NCI-H82 treated with DMSO at 0.1 percent for 48 hours (cell line): ENCODE measurements at regions not wholly inside any gene's neighbourhood (a gene's known extent, or its start where the extent isn't known, plus 50 kb on each side); places are given as distances from the start of the nearest gene placed in this dataset.
"Not testable (repeated sequence)": the region's sequence is repeated elsewhere in the genome, so short reads cannot be mapped to it uniquely, and the experiment has no call there.

Experiments used
- DNase-seq: peaks from one replicate; lab custom pipeline; 2025; ENCODE audit not compliant: unreplicated experiment; lab: John Stamatoyannopoulos, UW

DNA sequence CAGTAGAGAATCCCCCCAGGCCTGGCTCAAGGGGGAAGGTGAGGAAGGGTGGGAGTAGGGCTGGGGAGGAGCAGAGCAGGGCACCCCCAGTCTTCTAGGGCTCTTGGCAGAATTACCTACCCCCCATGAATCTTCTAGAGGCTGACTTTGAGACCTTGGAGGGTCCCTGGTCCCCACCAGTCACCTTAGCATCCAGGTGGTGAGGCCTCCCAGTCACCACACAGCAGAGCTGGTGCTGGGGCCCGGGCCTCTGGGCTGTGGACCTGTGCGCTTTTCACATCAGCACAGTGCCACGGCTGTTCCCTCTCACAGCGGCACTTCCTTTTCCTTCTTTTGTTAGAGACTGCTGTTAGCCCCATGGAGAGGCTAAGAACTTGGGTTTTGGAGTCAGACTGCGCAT is 148.6 kb upstream of the PITX1 start:
- DNase-seq = no peak

GRCh38 chr5:135181653-135182052 is 147.6 kb upstream of the PITX1 start:
- DNase-seq = no peak

DNA sequence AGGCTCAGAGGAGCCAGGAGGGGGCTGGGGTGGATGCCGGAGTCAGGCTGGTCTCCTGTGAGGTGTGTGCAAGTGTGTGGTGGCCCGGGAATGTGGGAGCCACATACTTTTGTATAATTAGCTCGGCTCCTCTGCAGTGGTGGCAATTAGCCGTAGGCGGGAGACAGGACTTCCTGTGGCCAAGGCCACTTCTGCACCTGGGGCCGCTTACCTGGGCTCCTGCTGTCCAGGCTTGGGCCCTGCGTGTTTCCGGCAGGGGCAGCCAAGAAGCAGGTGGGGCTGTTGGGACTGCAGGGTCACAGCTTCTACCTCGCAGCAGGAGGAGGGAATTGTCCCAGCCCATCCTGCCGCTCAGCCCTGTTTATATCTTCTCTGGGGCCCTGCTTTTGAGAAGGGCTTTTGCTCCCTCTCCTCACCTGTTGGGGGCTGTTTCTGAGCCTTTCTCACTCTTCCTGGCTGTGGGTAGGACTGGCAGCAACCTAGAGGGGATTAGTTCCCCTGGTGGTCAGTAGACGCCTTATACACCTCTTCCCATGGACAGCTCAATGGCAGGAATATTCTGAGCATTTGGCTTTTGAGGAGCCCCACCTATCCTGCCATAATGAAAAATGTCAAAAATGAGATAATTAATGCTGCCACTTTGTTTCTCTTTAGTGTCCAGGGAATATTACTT is 145.4 kb upstream of the PITX1 start:
- no peak for DNase-seq

DNA sequence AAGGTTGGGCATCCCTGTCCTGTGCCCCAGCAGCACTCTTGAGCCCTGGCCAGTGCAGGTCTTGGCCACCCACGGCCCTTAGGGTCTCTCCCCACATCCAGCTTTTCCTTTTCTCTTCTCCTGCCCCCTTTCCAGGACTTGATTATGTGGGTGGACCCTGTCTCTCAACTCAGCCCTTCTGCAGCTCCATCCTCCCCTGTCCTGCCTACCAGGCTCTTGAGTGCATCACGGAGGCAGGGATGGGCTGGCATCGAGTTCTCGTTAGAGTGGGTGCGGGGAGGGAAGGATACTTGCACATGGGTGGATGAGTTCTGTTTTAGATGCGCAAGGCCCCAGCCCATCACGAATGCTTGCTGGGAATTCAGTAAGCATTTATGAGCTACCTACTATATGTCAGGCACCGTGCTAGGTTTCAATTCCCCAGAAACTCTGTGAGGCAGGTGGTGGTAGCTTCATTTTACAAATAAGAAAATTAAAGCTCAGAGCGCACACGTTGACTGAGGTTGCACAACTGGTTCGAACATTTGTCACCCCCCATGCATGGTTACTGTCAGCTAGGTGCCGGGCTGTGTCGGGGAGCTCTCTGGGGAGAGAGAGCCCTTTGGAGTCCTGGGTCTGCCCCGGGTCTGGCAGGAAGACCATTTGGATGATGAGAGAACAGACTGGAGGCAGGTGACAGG is 144.6 kb upstream of the PITX1 start:
- no peak for DNase-seq

DNA sequence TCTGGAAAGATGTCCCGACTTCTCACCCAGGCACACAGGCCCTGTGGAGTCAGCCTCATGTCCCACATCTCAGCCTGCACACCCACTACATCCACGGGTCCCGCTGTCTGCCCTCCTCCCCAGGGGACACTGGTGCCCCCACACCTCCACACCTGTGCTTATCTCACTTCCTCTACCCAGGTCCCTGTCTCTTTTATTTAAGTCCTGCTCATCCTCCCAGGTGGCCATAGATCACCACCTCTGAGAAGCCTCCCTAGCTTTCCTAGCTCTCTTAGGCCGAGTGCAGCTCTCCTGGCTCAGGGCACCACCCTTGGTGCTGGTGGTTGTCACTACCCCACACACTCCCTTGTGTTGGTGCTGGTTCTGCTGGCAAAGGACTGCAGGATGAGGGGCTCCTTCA is 143.6 kb upstream of the PITX1 start:
- no peak for DNase-seq

DNA sequence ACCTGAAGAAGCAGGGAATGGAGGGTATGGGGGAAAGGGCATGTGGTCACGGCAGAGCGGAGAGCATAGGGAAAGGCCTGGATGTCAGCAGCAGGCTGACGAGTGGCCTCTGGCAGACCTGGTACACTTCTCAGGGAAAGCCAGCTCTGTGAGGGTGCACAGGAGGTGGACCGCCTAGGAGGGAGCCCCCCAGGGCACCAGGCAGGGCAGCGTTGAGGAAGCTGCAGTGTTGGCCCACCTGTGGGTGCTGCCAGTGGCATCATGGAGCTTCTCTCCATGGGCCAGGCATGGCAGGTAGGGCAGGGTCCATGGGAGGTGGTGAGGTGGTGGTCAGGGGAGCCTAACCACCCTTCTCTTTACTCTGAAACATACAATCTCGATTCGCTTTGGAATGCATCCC is 143.0 kb upstream of the PITX1 start:
- no peak for DNase-seq

DNA sequence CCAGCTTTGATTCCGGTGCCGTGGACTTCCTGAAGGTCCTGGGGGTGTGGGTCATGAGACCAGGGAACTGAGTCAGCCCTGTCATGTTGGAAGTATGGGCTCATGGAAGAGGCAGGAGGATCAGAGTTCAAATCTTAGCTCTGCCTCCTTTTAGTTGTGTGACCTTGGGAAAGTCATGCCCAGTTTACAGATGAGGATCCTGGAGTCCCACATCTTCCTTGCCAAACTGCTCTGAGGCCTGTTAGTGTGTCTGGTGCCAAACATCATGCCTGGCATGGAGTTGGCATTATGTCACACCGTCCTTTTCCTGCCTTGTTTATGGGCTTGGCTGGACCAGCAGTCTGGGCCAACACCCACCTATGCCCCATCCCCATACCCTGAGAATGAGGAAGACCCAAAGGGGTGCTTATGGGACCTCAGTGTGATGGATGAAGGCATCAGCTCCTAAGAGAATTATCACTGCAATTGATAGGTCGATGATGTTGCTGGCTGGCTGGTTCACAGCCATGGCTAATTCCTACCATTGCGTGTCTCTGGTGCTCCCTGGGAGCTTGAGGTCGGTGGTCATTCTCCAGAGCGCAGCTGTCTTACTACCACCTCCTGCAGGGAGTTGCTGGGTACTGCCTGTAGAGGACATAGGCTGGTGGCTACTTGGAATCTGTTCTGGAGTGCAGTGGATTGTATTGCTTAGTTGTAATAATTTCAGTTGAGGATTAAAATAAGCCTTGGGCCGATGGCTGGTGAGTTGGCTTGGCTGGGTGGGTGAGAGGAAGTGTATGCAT is 140.5 kb upstream of the PITX1 start:
- no peak for DNase-seq

GRCh38 chr5:135173662-135174290 is 139.7 kb upstream of the PITX1 start:
- DNase-seq = no peak

- no peak for DNase-seq
Measured at GRCh38 chr5:135172718-135173117, 138.7 kb upstream of the PITX1 start.

GRCh38 chr5:135171336-135171735 is 137.3 kb upstream of the PITX1 start:
- DNase-seq = no peak

GRCh38 chr5:135170500-135170899 is 136.5 kb upstream of the PITX1 start:
- DNase-seq = no peak

GRCh38 chr5:135169753-135170152 is 135.7 kb upstream of the PITX1 start:
- DNase-seq = no peak

- no peak for DNase-seq
Measured at GRCh38 chr5:135167634-135168033, 133.6 kb upstream of the PITX1 start.

- DNase-seq = not testable (repeated sequence)
Measured at GRCh38 chr5:135164873-135165614, 131.0 kb upstream of the PITX1 start.

- no peak for DNase-seq
Measured at GRCh38 chr5:135163964-135164363, 129.9 kb upstream of the PITX1 start.

GRCh38 chr5:135163391-135163790 is 129.4 kb upstream of the PITX1 start:
- DNase-seq = no peak

DNA sequence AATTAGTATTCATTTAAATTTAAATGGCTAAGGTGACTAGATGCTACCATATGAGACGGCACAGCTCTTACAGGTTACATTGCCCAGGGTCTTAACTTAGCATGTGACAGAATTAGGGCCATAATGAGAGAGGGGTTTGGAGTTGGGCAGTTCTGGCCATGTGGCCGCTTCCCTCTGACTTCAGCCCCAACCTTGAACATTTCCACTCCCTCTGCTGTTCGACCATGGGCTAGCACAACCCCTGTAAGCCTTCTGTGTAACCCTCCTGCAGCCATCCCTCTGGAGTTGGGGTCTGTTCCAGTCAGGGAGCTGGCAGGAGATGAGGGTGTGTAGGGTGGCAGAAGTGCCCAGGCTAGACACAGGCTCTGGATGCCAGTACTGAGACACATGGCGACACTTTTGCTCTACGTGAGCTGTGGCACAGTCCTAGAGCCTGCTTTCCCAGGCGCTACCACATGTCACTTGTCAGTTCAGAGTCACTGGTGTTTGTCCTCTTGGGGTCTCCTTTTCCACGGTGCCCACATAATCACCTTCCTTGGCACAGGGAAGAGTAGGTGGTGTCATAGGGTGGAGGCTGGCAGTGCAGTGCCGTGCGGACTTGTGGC is 128.7 kb upstream of the PITX1 start:
- DNase-seq = no peak

GRCh38 chr5:135161221-135161620 is 127.2 kb upstream of the PITX1 start:
- no peak for DNase-seq

- no peak for DNase-seq
Measured at GRCh38 chr5:135160036-135160675, 126.1 kb upstream of the PITX1 start.

GRCh38 chr5:135159626-135160025 is 125.6 kb upstream of the PITX1 start:
- no peak for DNase-seq
